Activated naive CD4-positive, alpha-beta T cell treated with anti-CD3 and anti-CD28 coated beads, Interleukin-2, amount 50 U/mL, for 72 hours (primary cell): ENCODE measurements at regions not wholly inside any gene's neighbourhood (a gene's known extent, or its start where the extent isn't known, plus 50 kb on each side); places are given as distances from the start of the nearest gene placed in this dataset.

Experiments used
- ATAC-seq, 2 donors: fragments of 150-1000 bp; cut with Tn5 transposase; 2 replicates each; pipeline ENCODE4 v1.10.0; 2021; ENCODE audit warnings: mild to moderate bottlenecking in 2 of 2, moderate library complexity in 2 of 2
- DNase-seq, 2 donors: peaks; one replicate each; pipeline ENCODE4 v3.0.0; 2021 to 2022; ENCODE audit warnings: low spot score in 2 of 2
- H3K27ac Mint-ChIP-seq, 2 donors: one replicate each; pipeline ENCODE4 v1.8.0; 2022; ENCODE audit warnings: mild to moderate bottlenecking in 2 of 2, mixed read lengths in 2 of 2
- H3K36me3 Mint-ChIP-seq, 2 donors: one replicate each; pipeline ENCODE4 v1.8.0; 2022; ENCODE audit warnings: mixed read lengths in 2 of 2
- H3K9me3 Mint-ChIP-seq, 2 donors: one replicate each; pipeline ENCODE4 v1.8.0; 2022; ENCODE audit warnings: mixed read lengths in 2 of 2

- no peak overlapping the region for H3K27ac Mint-ChIP-seq
Observed at GRCh38 chr11:116276051-116277044, 496.4 kb downstream of the BUD13 start.

GRCh38 chr11:116275635-116276034 is 497.2 kb downstream of the BUD13 start:
- no peak for DNase-seq
- Mint-ChIP-seq H3K27ac (no peak overlapping the region), H3K9me3 (no peaks in the 10 kb centered on the region), H3K36me3 (no peaks in the 10 kb centered on the region)
- peak in 1 of 2 donors; percentile 53 for ATAC-seq

More at GRCh38 chr11:116276051-116277044, 496.4 kb downstream of the BUD13 start:
- peak; percentile 61 to 88 for DNase-seq
- Mint-ChIP-seq H3K9me3 (no peaks in the 10 kb centered on the region), H3K36me3 (no peaks in the 10 kb centered on the region)
- peak; percentile 76 to 94 for ATAC-seq

- no peaks in the 10 kb centered on the region for H3K9me3 Mint-ChIP-seq
- H3K27ac Mint-ChIP-seq = no peak overlapping the region
- no peaks in the 10 kb centered on the region for H3K36me3 Mint-ChIP-seq
- ATAC-seq (no peak), DNase-seq (no peak)
Observed at GRCh38 chr11:116274521-116274920, 498.3 kb downstream of the BUD13 start.

- no peak for DNase-seq
- ATAC-seq = no peak
- H3K27ac Mint-ChIP-seq = no peak overlapping the region
- H3K36me3 Mint-ChIP-seq = no peaks in the 10 kb centered on the region
- no peaks in the 10 kb centered on the region for H3K9me3 Mint-ChIP-seq
Observed at GRCh38 chr11:116272181-116272789, 500.5 kb downstream of the BUD13 start.

GRCh38 chr11:116271479-116271878 is 501.3 kb downstream of the BUD13 start:
- no peaks in the 10 kb centered on the region for H3K36me3 Mint-ChIP-seq
- H3K9me3 Mint-ChIP-seq = no peaks in the 10 kb centered on the region
- DNase-seq = no peak
- ATAC-seq = no peak
- no peak overlapping the region for H3K27ac Mint-ChIP-seq

GRCh38 chr11:116267146-116267545 is 505.6 kb downstream of the BUD13 start:
- no peak for DNase-seq
- Mint-ChIP-seq H3K27ac (no peak overlapping the region), H3K9me3 (no peaks in the 10 kb centered on the region), H3K36me3 (no peaks in the 10 kb centered on the region)
- ATAC-seq = no peak

GRCh38 chr11:116263770-116264169 is 509.0 kb downstream of the BUD13 start:
- no peak for DNase-seq
- no peaks in the 10 kb centered on the region for H3K36me3 Mint-ChIP-seq
- ATAC-seq = no peak
- no peaks in the 10 kb centered on the region for H3K9me3 Mint-ChIP-seq
- no peak overlapping the region for H3K27ac Mint-ChIP-seq

GRCh38 chr11:116263019-116263418 is 509.8 kb downstream of the BUD13 start:
- H3K36me3 Mint-ChIP-seq = no peaks in the 10 kb centered on the region
- DNase-seq (no peak), ATAC-seq (no peak)
- no peak overlapping the region for H3K27ac Mint-ChIP-seq
- H3K9me3 Mint-ChIP-seq = no peaks in the 10 kb centered on the region

GRCh38 chr11:116262370-116262769 is 510.4 kb downstream of the BUD13 start:
- Mint-ChIP-seq H3K9me3 (no peaks in the 10 kb centered on the region), H3K36me3 (no peaks in the 10 kb centered on the region), H3K27ac (no peak overlapping the region)
- ATAC-seq (no peak), DNase-seq (no peak)

- H3K27ac Mint-ChIP-seq = no peak overlapping the region
- no peaks in the 10 kb centered on the region for H3K9me3 Mint-ChIP-seq
- DNase-seq = no peak
- ATAC-seq = no peak
- no peaks in the 10 kb centered on the region for H3K36me3 Mint-ChIP-seq
Observed at GRCh38 chr11:116261606-116262005, 511.2 kb downstream of the BUD13 start.

GRCh38 chr11:116258821-116259220 is 514.0 kb downstream of the BUD13 start:
- ATAC-seq (no peak), DNase-seq (no peak)
- H3K36me3 Mint-ChIP-seq = no peaks in the 10 kb centered on the region
- no peak overlapping the region for H3K27ac Mint-ChIP-seq
- H3K9me3 Mint-ChIP-seq = no peaks in the 10 kb centered on the region

- Mint-ChIP-seq H3K27ac (no peak overlapping the region), H3K9me3 (no peaks in the 10 kb centered on the region), H3K36me3 (no peaks in the 10 kb centered on the region)
- ATAC-seq (no peak), DNase-seq (no peak)
Observed at GRCh38 chr11:116257883-116258282, 514.9 kb downstream of the BUD13 start.

GRCh38 chr11:116257092-116257491 is 515.7 kb downstream of the BUD13 start:
- ATAC-seq = no peak
- Mint-ChIP-seq H3K27ac (no peak overlapping the region), H3K9me3 (no peaks in the 10 kb centered on the region), H3K36me3 (no peaks in the 10 kb centered on the region)
- no peak for DNase-seq

- Mint-ChIP-seq H3K9me3 (no peaks in the 10 kb centered on the region), H3K27ac (no peak overlapping the region), H3K36me3 (no peaks in the 10 kb centered on the region)
- DNase-seq (no peak), ATAC-seq (no peak)
Observed at GRCh38 chr11:116256215-116256614, 516.6 kb downstream of the BUD13 start.

GRCh38 chr11:116255321-116255953 is 517.4 kb downstream of the BUD13 start:
- no peak overlapping the region for H3K27ac Mint-ChIP-seq
- DNase-seq (no peak), ATAC-seq (no peak)
- no peaks in the 10 kb centered on the region for H3K9me3 Mint-ChIP-seq
- no peaks in the 10 kb centered on the region for H3K36me3 Mint-ChIP-seq

- no peak overlapping the region for H3K27ac Mint-ChIP-seq
Observed at GRCh38 chr11:116250155-116250554, 522.6 kb downstream of the BUD13 start.

GRCh38 chr11:116249561-116249960 is 523.2 kb downstream of the BUD13 start:
- DNase-seq (no peak), ATAC-seq (no peak)
- no peaks in the 10 kb centered on the region for H3K36me3 Mint-ChIP-seq
- H3K9me3 Mint-ChIP-seq = no peaks in the 10 kb centered on the region
- H3K27ac Mint-ChIP-seq = no peak overlapping the region

More at GRCh38 chr11:116250155-116250554, 522.6 kb downstream of the BUD13 start:
- DNase-seq (no peak), ATAC-seq (no peak)
- H3K9me3 Mint-ChIP-seq = no peaks in the 10 kb centered on the region
- H3K36me3 Mint-ChIP-seq = no peaks in the 10 kb centered on the region
